Activated CD8-positive, alpha-beta memory T cell treated with anti-CD3 and anti-CD28 coated beads, Interleukin-2, amount 50 U/mL, for 24 hours (primary cell): ENCODE measurements at regions not wholly inside any gene's neighbourhood (a gene's known extent, or its start where the extent isn't known, plus 50 kb on each side); places are given as distances from the start of the nearest gene placed in this dataset.

Experiments
- DNase-seq: peaks from one replicate; pipeline ENCODE4 v3.0.0-alpha.2; 2020; ENCODE audit errors: extremely low read depth

GRCh38 chr17:79470754-79471153, 140.1 kb downstream of the RBFOX3 start:
- no peak for DNase-seq

- no peak for DNase-seq
These were observed 141.2 kb downstream of the RBFOX3 start for GRCh38 chr17:79469646-79470045.

- DNase-seq: no peak
These were observed 142.5 kb downstream of the RBFOX3 start for GRCh38 chr17:79468183-79468944.

GRCh38 chr17:79466562-79467350, 144.1 kb downstream of the RBFOX3 start:
- no peak for DNase-seq

GRCh38 chr17:79465681-79466025, 145.2 kb downstream of the RBFOX3 start:
- DNase-seq: no peak

- no peak for DNase-seq
These were observed 145.7 kb downstream of the RBFOX3 start for GRCh38 chr17:79465011-79465680.

GRCh38 chr17:79464318-79465010, 146.4 kb downstream of the RBFOX3 start:
- no peak for DNase-seq

- DNase-seq: no peak
These were observed 147.2 kb downstream of the RBFOX3 start for GRCh38 chr17:79463421-79464317.

GRCh38 chr17:79461041-79461440, 149.8 kb downstream of the RBFOX3 start:
- no peak for DNase-seq

GRCh38 chr17:79459846-79460245, 151.0 kb downstream of the RBFOX3 start:
- DNase-seq: no peak

- DNase-seq: no peak
These were observed 151.7 kb downstream of the RBFOX3 start for GRCh38 chr17:79459003-79459655.

GRCh38 chr17:79458356-79458755, 152.5 kb downstream of the RBFOX3 start:
- no peak for DNase-seq

- no peak for DNase-seq
These were observed 153.0 kb downstream of the RBFOX3 start for GRCh38 chr17:79457889-79458288.

- no peak for DNase-seq
These were observed 153.5 kb downstream of the RBFOX3 start for GRCh38 chr17:79457376-79457775.

- no peak for DNase-seq
These were observed 155.2 kb downstream of the RBFOX3 start for GRCh38 chr17:79455636-79456035.

GRCh38 chr17:79454826-79455225, 156.0 kb downstream of the RBFOX3 start:
- no peak for DNase-seq

- no peak for DNase-seq
These were observed 157.4 kb downstream of the RBFOX3 start for GRCh38 chr17:79453481-79453880.

- no peak for DNase-seq
These were observed 158.1 kb downstream of the RBFOX3 start for GRCh38 chr17:79452706-79453105.

GRCh38 chr17:79451167-79451566, 159.7 kb downstream of the RBFOX3 start:
- DNase-seq: no peak

GRCh38 chr17:79446399-79447009, 164.3 kb downstream of the RBFOX3 start:
- DNase-seq: no peak
